GM12892 (cell line): ENCODE measurements at regions not wholly inside any gene's neighbourhood (a gene's known extent, or its start where the extent isn't known, plus 50 kb on each side); places are given as distances from the start of the nearest gene placed in this dataset.

Experiments used
- POLR2A ChIP-seq: IDR thresholded peaks from 2 replicates; pipeline ENCODE4 v1.6.1; 2011; ENCODE audit warnings: low read depth, low read length, control low read depth
- POLR2AphosphoS5 ChIP-seq: IDR thresholded peaks from 2 replicates; pipeline ENCODE4 v1.6.1; 2011; ENCODE audit warnings: low read depth, low read length, control low read depth
- TAF1 ChIP-seq: IDR thresholded peaks from 2 replicates; pipeline ENCODE4 v1.6.1; 2011; ENCODE audit warnings: low read depth, mild to moderate bottlenecking, control low read depth, low read length, borderline replicate concordance

DNA sequence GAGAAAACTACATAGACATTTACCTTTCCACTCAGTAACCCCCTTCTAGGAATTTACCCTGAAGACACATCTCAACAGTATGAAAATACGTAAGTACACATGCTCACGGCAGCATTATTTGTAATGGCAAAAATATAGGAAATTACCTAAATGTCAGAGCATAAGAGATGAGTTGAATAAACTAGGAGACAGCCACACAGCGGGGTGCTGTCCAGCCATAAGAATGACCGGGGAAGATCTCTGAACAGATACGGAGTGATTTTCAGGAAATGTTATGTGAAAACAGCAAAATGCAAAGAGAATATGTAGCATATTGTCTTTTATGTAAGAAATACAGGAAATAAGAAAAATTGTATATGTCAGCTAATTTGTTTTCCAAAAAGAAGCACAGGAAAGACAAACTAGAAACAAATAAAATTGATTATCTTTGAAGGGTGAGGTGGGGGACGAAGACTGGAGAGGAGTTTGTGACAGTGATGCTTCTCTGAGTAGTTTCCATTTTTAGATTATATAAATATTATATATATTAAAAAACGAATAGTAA, 195.4 kb downstream of the HAUS1 start:
- TF ChIP-seq POLR2A (no peak), POLR2AphosphoS5 (no peak), TAF1 (no peak)
